GM12878 (cell line): ENCODE measurements at regions not wholly inside any gene's neighbourhood (a gene's known extent, or its start where the extent isn't known, plus 50 kb on each side); places are given as distances from the start of the nearest gene placed in this dataset.

ENCODE experiments used
- ASH2L ChIP-seq: fragments of 300-600, 200-600 bp; sonication (generic); IDR thresholded peaks from 2 replicates; pipeline ENCODE4 v1.6.1; 2017; ENCODE audit warnings: low read depth, mild to moderate bottlenecking, borderline replicate concordance
- CREM ChIP-seq: IDR thresholded peaks from 2 replicates; pipeline ENCODE4 v1.6.1; 2014; ENCODE audit warnings: antibody characterized with exemption, low read depth
- RELA ChIP-seq: fragments of 450-650 bp; IDR thresholded peaks from 2 replicates; pipeline ENCODE4 v1.8.0; 2014; ENCODE audit warnings: borderline replicate concordance; ENCODE audit not compliant: partially characterized antibody
- SP1 ChIP-seq: IDR thresholded peaks from one replicate; pipeline ENCODE4 v1.6.1; 2011; ENCODE audit warnings: low read depth, low read length
- ZNF217 ChIP-seq: fragments of 450-650 bp; IDR thresholded peaks from 2 replicates; pipeline ENCODE4 v1.6.1; 2017; ENCODE audit warnings: antibody characterized with exemption, mild to moderate bottlenecking
- TF ChIP-seq, protein P1 (sequence below): fragments of 450-650 bp; IDR thresholded peaks from 2 replicates; pipeline ENCODE4 v1.6.1; 2016; ENCODE audit warnings: mild to moderate bottlenecking
- TF ChIP-seq, protein P2 (sequence below): IDR thresholded peaks from 2 replicates; pipeline ENCODE4 v1.6.1; 2012; ENCODE audit warnings: low read depth, low read length, improper control_type of control experiment
- TF ChIP-seq, protein P3 (sequence below): fragments of 450-650 bp; IDR thresholded peaks from 2 replicates; pipeline ENCODE4 v1.6.1; 2017; ENCODE audit warnings: low read depth, mild to moderate bottlenecking, moderate library complexity
- TF ChIP-seq, protein P4 (sequence below): fragments of 450-650 bp; IDR thresholded peaks from 2 replicates; pipeline ENCODE4 v1.6.1; 2017; ENCODE audit warnings: antibody characterized with exemption, mild to moderate bottlenecking, moderate library complexity

DNA sequence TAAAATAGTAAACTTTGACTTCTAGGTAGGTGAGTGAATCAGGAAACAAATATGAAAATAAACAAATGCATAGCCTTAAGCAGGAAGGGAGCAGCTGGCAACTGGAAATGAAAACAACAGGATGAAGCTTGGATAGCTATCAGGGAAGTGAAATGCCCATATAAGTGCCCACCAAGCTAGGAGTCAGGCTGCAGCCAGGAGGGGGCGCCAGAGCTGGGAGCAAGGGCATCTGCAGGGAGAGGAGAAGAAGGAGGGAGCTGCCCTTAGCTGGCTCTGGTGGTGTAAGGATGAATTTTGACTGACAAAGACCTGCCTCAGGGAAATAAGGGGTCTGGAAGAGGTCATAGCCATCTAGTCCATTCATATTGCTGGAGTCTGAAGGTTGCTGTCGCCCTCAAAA lies 298.3 kb downstream of the TDRD15 start (continued):
- TF ChIP-seq, protein P1, sequence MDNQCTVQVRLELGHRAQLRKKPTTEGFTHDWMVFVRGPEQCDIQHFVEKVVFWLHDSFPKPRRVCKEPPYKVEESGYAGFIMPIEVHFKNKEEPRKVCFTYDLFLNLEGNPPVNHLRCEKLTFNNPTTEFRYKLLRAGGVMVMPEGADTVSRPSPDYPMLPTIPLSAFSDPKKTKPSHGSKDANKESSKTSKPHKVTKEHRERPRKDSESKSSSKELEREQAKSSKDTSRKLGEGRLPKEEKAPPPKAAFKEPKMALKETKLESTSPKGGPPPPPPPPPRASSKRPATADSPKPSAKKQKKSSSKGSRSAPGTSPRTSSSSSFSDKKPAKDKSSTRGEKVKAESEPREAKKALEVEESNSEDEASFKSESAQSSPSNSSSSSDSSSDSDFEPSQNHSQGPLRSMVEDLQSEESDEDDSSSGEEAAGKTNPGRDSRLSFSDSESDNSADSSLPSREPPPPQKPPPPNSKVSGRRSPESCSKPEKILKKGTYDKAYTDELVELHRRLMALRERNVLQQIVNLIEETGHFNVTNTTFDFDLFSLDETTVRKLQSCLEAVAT = no peak
- TF ChIP-seq, protein P2, sequence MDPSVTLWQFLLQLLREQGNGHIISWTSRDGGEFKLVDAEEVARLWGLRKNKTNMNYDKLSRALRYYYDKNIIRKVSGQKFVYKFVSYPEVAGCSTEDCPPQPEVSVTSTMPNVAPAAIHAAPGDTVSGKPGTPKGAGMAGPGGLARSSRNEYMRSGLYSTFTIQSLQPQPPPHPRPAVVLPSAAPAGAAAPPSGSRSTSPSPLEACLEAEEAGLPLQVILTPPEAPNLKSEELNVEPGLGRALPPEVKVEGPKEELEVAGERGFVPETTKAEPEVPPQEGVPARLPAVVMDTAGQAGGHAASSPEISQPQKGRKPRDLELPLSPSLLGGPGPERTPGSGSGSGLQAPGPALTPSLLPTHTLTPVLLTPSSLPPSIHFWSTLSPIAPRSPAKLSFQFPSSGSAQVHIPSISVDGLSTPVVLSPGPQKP = no peak
- TF ChIP-seq ASH2L (no peak), SP1 (no peak), RELA (no peak), ZNF217 (no peak), CREM (no peak)
- TF ChIP-seq, protein P3, sequence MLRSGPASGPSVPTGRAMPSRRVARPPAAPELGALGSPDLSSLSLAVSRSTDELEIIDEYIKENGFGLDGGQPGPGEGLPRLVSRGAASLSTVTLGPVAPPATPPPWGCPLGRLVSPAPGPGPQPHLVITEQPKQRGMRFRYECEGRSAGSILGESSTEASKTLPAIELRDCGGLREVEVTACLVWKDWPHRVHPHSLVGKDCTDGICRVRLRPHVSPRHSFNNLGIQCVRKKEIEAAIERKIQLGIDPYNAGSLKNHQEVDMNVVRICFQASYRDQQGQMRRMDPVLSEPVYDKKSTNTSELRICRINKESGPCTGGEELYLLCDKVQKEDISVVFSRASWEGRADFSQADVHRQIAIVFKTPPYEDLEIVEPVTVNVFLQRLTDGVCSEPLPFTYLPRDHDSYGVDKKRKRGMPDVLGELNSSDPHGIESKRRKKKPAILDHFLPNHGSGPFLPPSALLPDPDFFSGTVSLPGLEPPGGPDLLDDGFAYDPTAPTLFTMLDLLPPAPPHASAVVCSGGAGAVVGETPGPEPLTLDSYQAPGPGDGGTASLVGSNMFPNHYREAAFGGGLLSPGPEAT = no peak
- TF ChIP-seq, protein P4, sequence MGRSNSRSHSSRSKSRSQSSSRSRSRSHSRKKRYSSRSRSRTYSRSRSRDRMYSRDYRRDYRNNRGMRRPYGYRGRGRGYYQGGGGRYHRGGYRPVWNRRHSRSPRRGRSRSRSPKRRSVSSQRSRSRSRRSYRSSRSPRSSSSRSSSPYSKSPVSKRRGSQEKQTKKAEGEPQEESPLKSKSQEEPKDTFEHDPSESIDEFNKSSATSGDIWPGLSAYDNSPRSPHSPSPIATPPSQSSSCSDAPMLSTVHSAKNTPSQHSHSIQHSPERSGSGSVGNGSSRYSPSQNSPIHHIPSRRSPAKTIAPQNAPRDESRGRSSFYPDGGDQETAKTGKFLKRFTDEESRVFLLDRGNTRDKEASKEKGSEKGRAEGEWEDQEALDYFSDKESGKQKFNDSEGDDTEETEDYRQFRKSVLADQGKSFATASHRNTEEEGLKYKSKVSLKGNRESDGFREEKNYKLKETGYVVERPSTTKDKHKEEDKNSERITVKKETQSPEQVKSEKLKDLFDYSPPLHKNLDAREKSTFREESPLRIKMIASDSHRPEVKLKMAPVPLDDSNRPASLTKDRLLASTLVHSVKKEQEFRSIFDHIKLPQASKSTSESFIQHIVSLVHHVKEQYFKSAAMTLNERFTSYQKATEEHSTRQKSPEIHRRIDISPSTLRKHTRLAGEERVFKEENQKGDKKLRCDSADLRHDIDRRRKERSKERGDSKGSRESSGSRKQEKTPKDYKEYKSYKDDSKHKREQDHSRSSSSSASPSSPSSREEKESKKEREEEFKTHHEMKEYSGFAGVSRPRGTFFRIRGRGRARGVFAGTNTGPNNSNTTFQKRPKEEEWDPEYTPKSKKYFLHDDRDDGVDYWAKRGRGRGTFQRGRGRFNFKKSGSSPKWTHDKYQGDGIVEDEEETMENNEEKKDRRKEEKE = no peak
